WTC11 (cell line): ENCODE measurements at regions not wholly inside any gene's neighbourhood (a gene's known extent, or its start where the extent isn't known, plus 50 kb on each side); places are given as distances from the start of the nearest gene placed in this dataset.

ENCODE experiments used
- CTCF ChIP-seq: fragments of 200-600 bp; IDR thresholded peaks from 2 replicates; pipeline ENCODE4 v1.8.0; 2022; ENCODE audit warnings: antibody characterized with exemption
- E2F1 ChIP-seq: sonication (generic); formaldehyde crosslinking; IDR thresholded peaks from 2 replicates; pipeline ENCODE4 v1.8.0; 2022; ENCODE audit warnings: mild to moderate bottlenecking, missing genetic modification reagents
- ESRRA ChIP-seq: sonication (generic); formaldehyde crosslinking; IDR thresholded peaks from 2 replicates; pipeline ENCODE4 v1.8.1; 2022; ENCODE audit warnings: mild to moderate bottlenecking, missing genetic modification reagents, borderline replicate concordance
- MYBL2 ChIP-seq: sonication (generic); formaldehyde crosslinking; IDR thresholded peaks from 2 replicates; pipeline ENCODE4 v1.8.1; 2023; ENCODE audit warnings: mild to moderate bottlenecking, moderate library complexity, missing genetic modification reagents
- NR1H2 ChIP-seq: sonication (generic); formaldehyde crosslinking; IDR thresholded peaks from 2 replicates; pipeline ENCODE4 v1.9.0; 2021; ENCODE audit warnings: mild to moderate bottlenecking, moderate library complexity, missing genetic modification reagents
- NR2C2 ChIP-seq: sonication (generic); formaldehyde crosslinking; IDR thresholded peaks from 2 replicates; pipeline ENCODE4 v1.8.0; 2022; ENCODE audit warnings: mild to moderate bottlenecking, missing genetic modification reagents
- SP1 ChIP-seq: sonication (generic); formaldehyde crosslinking; conservative IDR thresholded peaks from 2 replicates; pipeline ENCODE4 v1.8.1; 2022; ENCODE audit warnings: missing genetic modification reagents
- USF2 ChIP-seq: sonication (generic); formaldehyde crosslinking; IDR thresholded peaks from 2 replicates; pipeline ENCODE4 v1.8.1; 2023; ENCODE audit warnings: mild to moderate bottlenecking, missing genetic modification reagents, moderate library complexity
- ZNF263 ChIP-seq: sonication (generic); formaldehyde crosslinking; IDR thresholded peaks from 2 replicates; pipeline ENCODE4 v1.8.1; 2022; ENCODE audit warnings: low read depth, mild to moderate bottlenecking, moderate library complexity, missing genetic modification reagents

GRCh38 chr5:128673000-128673399 lies 135.0 kb upstream of the FBN2 start:
- TF ChIP-seq E2F1 (CRISPR knock-in tag): no peak
- TF ChIP-seq CTCF: no peak
- TF ChIP-seq MYBL2 (CRISPR knock-in tag): no peak
- no peak for TF ChIP-seq USF2 (CRISPR knock-in tag)
- TF ChIP-seq NR2C2: no peak
- no peak for TF ChIP-seq NR1H2 (CRISPR knock-in tag)
- TF ChIP-seq ESRRA (CRISPR knock-in tag): no peak
- no peak for TF ChIP-seq ZNF263
- TF ChIP-seq SP1: no peak
